ENCODE measurements at regions not wholly inside any gene's neighbourhood (a gene's known extent, or its start where the extent isn't known, plus 50 kb on each side); places are given as distances from the start of the nearest gene placed in this dataset.
A peak's percentile ranks its signal among the peaks of the same experiment; 100 is the strongest.

DNA sequence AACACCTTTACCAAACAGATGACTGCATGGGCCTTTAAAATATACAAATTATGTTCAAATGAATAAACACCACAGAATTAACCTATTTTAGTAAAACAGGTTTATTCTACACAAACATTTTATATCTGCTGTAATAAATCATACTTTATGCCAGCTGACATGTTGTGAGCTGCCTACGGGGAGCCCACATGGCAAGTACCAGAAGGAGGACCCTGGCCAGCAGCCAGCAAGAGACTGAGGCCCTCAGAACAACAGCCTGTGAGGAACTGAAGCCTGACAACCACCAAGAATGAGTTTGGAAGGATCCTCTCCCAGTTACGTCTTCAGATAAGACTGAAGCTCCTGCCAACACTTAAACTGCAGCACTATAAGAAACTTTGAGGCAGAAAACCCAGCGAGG is 377.0 kb downstream of the PDGFC start:
- TF ChIP-seq POLR2A (IDR thresholded peaks at IDR 0.05) (no peak), CTCF (IDR thresholded peaks at IDR 0.05) (no peak)
- Histone ChIP-seq H3K4me1 (peaks cover 0 to 20% (median 0%) of the 10 kb centered on the region in 12 donors), H3K27ac (no peak overlapping the region), H3K27me3 (no peaks in the 10 kb centered on the region), H3K4me3 (no peak overlapping the region), H3K9me3 (no peaks in the 10 kb centered on the region), H3K36me3 (no peaks in the 10 kb centered on the region)
- intact Hi-C loops (cut with DNase I), result loop anchor here in 1 of 10 donors (10.0 kb wide), 1 partner anchor 380 kb away; the partner anchor contains the start of gene PDGFC
- 26 to 44% (median 39%) methylated on average over 3 of the region's 3 CpGs for WGBS, 4 donors
- ATAC-seq (no peak), DNase-seq (peak; percentile 15 to 77 (median 30))

DNA sequence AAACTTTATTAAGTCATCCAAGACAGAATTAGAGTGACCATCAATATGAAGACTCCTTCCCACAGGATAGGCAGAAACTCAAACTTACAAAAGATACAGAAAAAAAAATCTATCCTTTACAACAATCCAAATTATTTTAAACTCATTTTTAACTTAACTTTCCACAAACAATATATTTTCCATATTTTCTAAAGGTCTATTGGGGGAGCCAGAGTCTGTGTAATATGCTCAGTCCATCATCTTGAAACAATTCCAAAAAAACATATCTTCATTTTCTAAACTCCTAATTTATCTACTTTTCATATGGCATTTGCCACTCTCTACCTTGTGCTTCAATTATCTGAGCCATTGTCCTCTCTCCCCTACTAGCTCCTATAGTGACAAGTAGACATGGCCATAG is 378.1 kb downstream of the PDGFC start:
- Histone ChIP-seq H3K9me3 (no peaks in the 10 kb centered on the region), H3K27me3 (no peaks in the 10 kb centered on the region), H3K4me1 (peaks cover 0 to 20% (median 0%) of the 10 kb centered on the region in 12 donors), H3K4me3 (no peak overlapping the region), H3K27ac (no peak overlapping the region), H3K36me3 (no peaks in the 10 kb centered on the region)
- ATAC-seq (no peak), DNase-seq (no peak)
- intact Hi-C loops (cut with DNase I), result loop anchor here in 1 of 10 donors (10.0 kb wide), 1 partner anchor 381 kb away; the partner anchor contains the start of gene PDGFC
- TF ChIP-seq POLR2A (IDR thresholded peaks at IDR 0.05) (no peak), CTCF (IDR thresholded peaks at IDR 0.05) (peak in 7 of 12 donors; percentile 9 to 30 (median 21))

GRCh38 chr4:156591679-156592078 is 379.9 kb downstream of the PDGFC start:
- 70 to 85% (median 78%) methylated on average over 3 of the region's 3 CpGs for WGBS, 4 donors
- ATAC-seq (no peak), DNase-seq (no peak)
- Histone ChIP-seq H3K36me3 (no peaks in the 10 kb centered on the region), H3K9me3 (no peaks in the 10 kb centered on the region), H3K4me1 (peaks cover 0 to 9% (median 0%) of the 10 kb centered on the region in 12 donors), H3K27me3 (no peaks in the 10 kb centered on the region), H3K27ac (no peak overlapping the region), H3K4me3 (no peak overlapping the region)
- TF ChIP-seq CTCF (IDR thresholded peaks at IDR 0.05), result no peak
- no peak for TF ChIP-seq POLR2A (IDR thresholded peaks at IDR 0.05)
- intact Hi-C loops (cut with DNase I), result loop anchor here in 1 of 10 donors (10.0 kb wide), 1 partner anchor 383 kb away; the partner anchor contains the start of gene PDGFC

- TF ChIP-seq CTCF (IDR thresholded peaks at IDR 0.05) (no peak), POLR2A (IDR thresholded peaks at IDR 0.05) (no peak)
- WGBS, 4 donors, result 81 to 87% (median 83%) methylated on average over 5 of the region's 5 CpGs
- Histone ChIP-seq H3K4me1 (no peaks in the 10 kb centered on the region), H3K4me3 (no peak overlapping the region), H3K27ac (no peak overlapping the region), H3K36me3 (no peaks in the 10 kb centered on the region), H3K9me3 (no peaks in the 10 kb centered on the region), H3K27me3 (no peaks in the 10 kb centered on the region)
- DNase-seq (no peak), ATAC-seq (no peak)
- intact Hi-C loops (cut with DNase I), result no loop called here
These were observed 387.5 kb downstream of the PDGFC start for GRCh38 chr4:156584100-156584499.
